GM12878 (cell line): ENCODE measurements at regions not wholly inside any gene's neighbourhood (a gene's known extent, or its start where the extent isn't known, plus 50 kb on each side); places are given as distances from the start of the nearest gene placed in this dataset.

Experiments
- ATAC-seq: fragments of 200-7000 bp; cut with Tn5 transposase; 3 replicates; pipeline ENCODE4 v1.9.1; 2020; ENCODE audit warnings: mild to moderate bottlenecking, moderate library complexity
- BruUV-seq: library from RNA; stranded (reverse); fragments of 400-500 nt; replicated peaks from 2 replicates; lab custom pipeline; 2021; lab: Mats Ljungman, UMichigan
- CTCF ChIA-PET: fragments of 300-600 bp; sonication (Branson Sonifier 250); formaldehyde crosslinking; extraction: SDS; loops from one replicate; lab custom pipeline; 2021; ENCODE audit warnings: inconsistent platforms; lab: Yijun Ruan, JAX
- POLR2A ChIA-PET: fragments of 350-600 bp; formaldehyde crosslinking; extraction: SDS; loops from one replicate; lab custom pipeline; 2021; ENCODE audit warnings: inconsistent platforms; lab: Charles Lee
- RAD21 ChIA-PET: fragments of 300-600 bp; sonication (Branson Sonifier 250); formaldehyde crosslinking; loops from one replicate; lab custom pipeline; 2023; ENCODE audit warnings: antibody characterized with exemption; ENCODE audit not compliant: unreplicated experiment; lab: Charles Lee
- SMC1A ChIA-PET: fragments of 300-600 bp; sonication (Branson Sonifier 250); formaldehyde crosslinking; loops from one replicate; lab custom pipeline; 2023; ENCODE audit not compliant: unreplicated experiment, uncharacterized antibody; lab: Charles Lee
- DNase-seq: peaks from one replicate; pipeline ENCODE4 v3.0.0-alpha.2; 2011; ENCODE audit warnings: low read depth, low spot score
- FAIRE-seq: peaks from 3 replicates; lab custom pipeline; 2011; peaks lifted over from hg19 to GRCh38; lab: Jason Lieb, UNC
- H2AFZ ChIP-seq: 2 replicates; pipeline ENCODE4 v1.6.0; 2011; ENCODE audit warnings: low read depth, low read length, control low read depth; ENCODE audit not compliant: control insufficient read depth
- H3K27ac ChIP-seq: 2 replicates; pipeline ENCODE4 v1.5.1; 2011; ENCODE audit warnings: control low read depth; ENCODE audit not compliant: control insufficient read depth, insufficient read depth
- H3K27me3 ChIP-seq, 2 experiments: replicated peaks in 1 of 2; 2 replicates each; pipeline versions ENCODE4 v1.6.0 to v1.6.1; 2011; ENCODE audit warnings: low read length in 1 of 2; ENCODE audit not compliant: control insufficient read depth in 2 of 2, insufficient read depth in 2 of 2
- H3K36me3 ChIP-seq, 2 experiments: 2 replicates each; pipeline ENCODE4 v1.5.1; 2011; ENCODE audit warnings: low read length in 1 of 2; ENCODE audit not compliant: control insufficient read depth in 2 of 2, insufficient read depth in 2 of 2
- H3K4me1 ChIP-seq: 2 replicates; pipeline ENCODE4 v1.6.1; 2011; ENCODE audit warnings: mild to moderate bottlenecking, low read length, moderate library complexity, mixed read lengths; ENCODE audit not compliant: control insufficient read depth, insufficient read depth
- H3K4me2 ChIP-seq: 2 replicates; pipeline ENCODE4 v1.6.0; 2011; ENCODE audit warnings: control low read depth; ENCODE audit not compliant: control insufficient read depth, insufficient read depth
- H3K4me3 ChIP-seq: fragments of 200-600 bp; sonication (generic); 2 replicates; pipeline ENCODE4 v1.5.1; 2016
- H3K79me2 ChIP-seq: 2 replicates; pipeline ENCODE4 v1.6.0; 2011; ENCODE audit warnings: low read length; ENCODE audit not compliant: control insufficient read depth, insufficient read depth
- H3K9ac ChIP-seq: 2 replicates; pipeline ENCODE4 v1.8.0; 2011; ENCODE audit warnings: low read length, control low read depth, mixed read lengths; ENCODE audit not compliant: control insufficient read depth, insufficient read depth
- H3K9me3 ChIP-seq: replicated peaks from 3 replicates; pipeline ENCODE4 v1.5.1; 2011; ENCODE audit warnings: mild to moderate bottlenecking, low read length; ENCODE audit not compliant: control insufficient read depth, insufficient read depth
- H4K20me1 ChIP-seq: 2 replicates; pipeline ENCODE4 v1.6.0; 2011; ENCODE audit not compliant: control insufficient read depth, insufficient read depth
- CHD2 ChIP-seq: IDR thresholded peaks from 2 replicates; pipeline ENCODE4 v1.6.1; 2011; ENCODE audit warnings: low read depth, low read length, improper control_type of control experiment, borderline replicate concordance
- STAT3 ChIP-seq: IDR thresholded peaks from 2 replicates; pipeline ENCODE4 v1.6.1; 2011; ENCODE audit warnings: low read depth, low read length, improper control_type of control experiment
- TCF3 ChIP-seq: IDR thresholded peaks from 2 replicates; pipeline ENCODE4 v1.6.1; 2012; ENCODE audit warnings: low read depth, mild to moderate bottlenecking, low read length, borderline replicate concordance; ENCODE audit not compliant: insufficient read depth
- WGBS: methylation state at CpG from one replicate; pipeline ENCODE4 v1.1.6; 2016; ENCODE audit warnings: low lambda C conversion rate; ENCODE audit not compliant: insufficient replicate concordance, insufficient coverage; ENCODE audit errors: missing lambda C conversion rate; 5-methylcytosine and 5-hydroxymethylcytosine counted together
- in situ Hi-C: fragments of 300-500 bp; cut with MboI; formaldehyde crosslinking; loops from 9 replicates; pipeline ENCODE4 v1.14.3; 2018; ENCODE audit warnings: mixed read lengths
- intact Hi-C: fragments of 100-400 bp; cut with micrococcal nuclease; formaldehyde crosslinking; loops from one replicate; pipeline ENCODE4 v1.14.2; 2022; ENCODE audit not compliant: unreplicated experiment

DNA sequence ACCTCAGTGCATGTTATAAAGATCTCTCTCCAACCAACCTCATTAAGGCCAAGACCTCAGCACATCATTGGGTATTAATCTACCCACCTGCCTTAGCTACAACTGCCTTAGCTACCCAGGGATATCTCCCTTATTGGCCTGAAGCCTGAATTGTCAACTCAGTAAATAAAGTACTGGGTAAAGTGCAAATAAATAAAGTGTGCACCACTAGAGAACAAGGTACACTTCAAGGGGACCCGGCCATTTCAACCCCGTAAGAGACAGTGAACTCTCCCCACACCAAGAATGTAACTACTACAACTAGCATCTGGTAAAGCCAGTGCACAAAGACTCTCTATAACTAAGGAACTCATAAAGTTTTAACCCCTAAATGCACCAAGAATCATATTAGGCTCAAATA lies 61.7 kb upstream of the POU3F4 start:
- RAD21 ChIA-PET, result no interaction called here
- SMC1A ChIA-PET, result no interaction called here
- in situ Hi-C loops, result no loop called here

More for the DNA sequence above, 61.7 kb upstream of the POU3F4 start:
- H3K4me2 ChIP-seq, result no peak overlapping the region
- no peaks in the 10 kb centered on the region for H3K4me1 ChIP-seq
- no peaks in the 10 kb centered on the region for H3K79me2 ChIP-seq
- POLR2A ChIA-PET, result no interaction called here
- TF ChIP-seq CHD2 (no peak), STAT3 (no peak), TCF3 (no peak)
- no peaks in the 10 kb centered on the region for H4K20me1 ChIP-seq
- H2AFZ ChIP-seq, result no peak overlapping the region
- 43% methylated on average over 2 of the region's 2 CpGs for WGBS
- DNase-seq (no peak), ATAC-seq (no peak), FAIRE-seq (no peak)
- H3K36me3 ChIP-seq, result no peaks in the 10 kb centered on the region
- H3K27ac ChIP-seq, result no peak overlapping the region
- intact Hi-C loops, result no loop called here
- CTCF ChIA-PET, result no interaction called here
- H3K9ac ChIP-seq, result no peak overlapping the region
- BruUV-seq, result no TSS peak
- no peak overlapping the region for H3K4me3 ChIP-seq
- H3K9me3 ChIP-seq, result no peaks in the 10 kb centered on the region
- no peaks in the 10 kb centered on the region for H3K27me3 ChIP-seq
